ENCODE measurements at regions not wholly inside any gene's neighbourhood (a gene's known extent, or its start where the extent isn't known, plus 50 kb on each side); places are given as distances from the start of the nearest gene placed in this dataset.

- TF ChIP-seq POLR2A (IDR thresholded peaks at IDR 0.05; ENCODE audit: low read depth, low read length) (no peak), POLR2AphosphoS5 (IDR thresholded peaks at IDR 0.05; ENCODE audit: low read depth, low read length) (no peak)
- no peak for FAIRE-seq
- DNase-seq (ENCODE audit: insufficient read length): no peak
Measured at GRCh38 chr15:46768287-46768686, 949.0 kb upstream of the SEMA6D start.

- DNase-seq (ENCODE audit: insufficient read length) (no peak), FAIRE-seq (no peak)
- TF ChIP-seq POLR2AphosphoS5 (IDR thresholded peaks at IDR 0.05; ENCODE audit: low read depth, low read length) (no peak), POLR2A (IDR thresholded peaks at IDR 0.05; ENCODE audit: low read depth, low read length) (no peak), TAF1 (IDR thresholded peaks at IDR 0.05; ENCODE audit: borderline replicate concordance, low read depth, low read length) (no peak)
Measured at GRCh38 chr15:46773016-46773415, 944.3 kb upstream of the SEMA6D start.

GRCh38 chr15:46778876-46779275, 938.4 kb upstream of the SEMA6D start:
- TF ChIP-seq POLR2A (IDR thresholded peaks at IDR 0.05; ENCODE audit: low read depth, low read length): no peak
- no peak for TF ChIP-seq TAF1 (IDR thresholded peaks at IDR 0.05; ENCODE audit: borderline replicate concordance, low read depth, low read length)
- TF ChIP-seq POLR2AphosphoS5 (IDR thresholded peaks at IDR 0.05; ENCODE audit: low read depth, low read length): no peak
- DNase-seq (ENCODE audit: insufficient read length): no peak
- FAIRE-seq: no peak

GRCh38 chr15:46786590-46787285, 930.6 kb upstream of the SEMA6D start:
- FAIRE-seq: no peak
- DNase-seq (ENCODE audit: insufficient read length): no peak
- TF ChIP-seq POLR2A (IDR thresholded peaks at IDR 0.05; ENCODE audit: low read depth, low read length): no peak
- no peak for TF ChIP-seq POLR2AphosphoS5 (IDR thresholded peaks at IDR 0.05; ENCODE audit: low read depth, low read length)
- TF ChIP-seq TAF1 (IDR thresholded peaks at IDR 0.05; ENCODE audit: borderline replicate concordance, low read depth, low read length): no peak

- FAIRE-seq: no peak
- DNase-seq (ENCODE audit: insufficient read length): no peak
- no peak for TF ChIP-seq TAF1 (IDR thresholded peaks at IDR 0.05; ENCODE audit: borderline replicate concordance, low read depth, low read length)
- TF ChIP-seq POLR2AphosphoS5 (IDR thresholded peaks at IDR 0.05; ENCODE audit: low read depth, low read length): no peak
- TF ChIP-seq POLR2A (IDR thresholded peaks at IDR 0.05; ENCODE audit: low read depth, low read length): no peak
Measured at GRCh38 chr15:46795685-46796084, 921.6 kb upstream of the SEMA6D start.

GRCh38 chr15:46808834-46809233, 908.5 kb upstream of the SEMA6D start:
- FAIRE-seq: no peak
- TF ChIP-seq TAF1 (IDR thresholded peaks at IDR 0.05; ENCODE audit: borderline replicate concordance, low read depth, low read length) (no peak), POLR2AphosphoS5 (IDR thresholded peaks at IDR 0.05; ENCODE audit: low read depth, low read length) (no peak), POLR2A (IDR thresholded peaks at IDR 0.05; ENCODE audit: low read depth, low read length) (no peak)
- no peak for DNase-seq (ENCODE audit: insufficient read length)

- no peak for FAIRE-seq
Measured at GRCh38 chr15:46815240-46815639, 902.1 kb upstream of the SEMA6D start.

GRCh38 chr15:46815765-46816164, 901.5 kb upstream of the SEMA6D start:
- DNase-seq (ENCODE audit: insufficient read length): no peak
- FAIRE-seq: no peak
- TF ChIP-seq POLR2AphosphoS5 (IDR thresholded peaks at IDR 0.05; ENCODE audit: low read depth, low read length) (no peak), TAF1 (IDR thresholded peaks at IDR 0.05; ENCODE audit: borderline replicate concordance, low read depth, low read length) (no peak), POLR2A (IDR thresholded peaks at IDR 0.05; ENCODE audit: low read depth, low read length) (no peak)

More at GRCh38 chr15:46815240-46815639, 902.1 kb upstream of the SEMA6D start:
- TF ChIP-seq POLR2A (IDR thresholded peaks at IDR 0.05; ENCODE audit: low read depth, low read length) (no peak), POLR2AphosphoS5 (IDR thresholded peaks at IDR 0.05; ENCODE audit: low read depth, low read length) (no peak), TAF1 (IDR thresholded peaks at IDR 0.05; ENCODE audit: borderline replicate concordance, low read depth, low read length) (no peak)
- no peak for DNase-seq (ENCODE audit: insufficient read length)

- no peak for DNase-seq (ENCODE audit: insufficient read length)
- TF ChIP-seq POLR2A (IDR thresholded peaks at IDR 0.05; ENCODE audit: low read depth, low read length) (no peak), TAF1 (IDR thresholded peaks at IDR 0.05; ENCODE audit: borderline replicate concordance, low read depth, low read length) (no peak), POLR2AphosphoS5 (IDR thresholded peaks at IDR 0.05; ENCODE audit: low read depth, low read length) (no peak)
- no peak for FAIRE-seq
Measured at GRCh38 chr15:46848704-46849103, 868.6 kb upstream of the SEMA6D start.

- DNase-seq (ENCODE audit: insufficient read length): no peak
- no peak for FAIRE-seq
- no peak for TF ChIP-seq POLR2A (IDR thresholded peaks at IDR 0.05; ENCODE audit: low read depth, low read length)
- TF ChIP-seq POLR2AphosphoS5 (IDR thresholded peaks at IDR 0.05; ENCODE audit: low read depth, low read length): no peak
- TF ChIP-seq TAF1 (IDR thresholded peaks at IDR 0.05; ENCODE audit: borderline replicate concordance, low read depth, low read length): no peak
Measured at GRCh38 chr15:46853600-46853999, 863.7 kb upstream of the SEMA6D start.

- FAIRE-seq: no peak
Measured at GRCh38 chr15:46854564-46854963, 862.7 kb upstream of the SEMA6D start.

GRCh38 chr15:46855388-46855787, 861.9 kb upstream of the SEMA6D start:
- TF ChIP-seq POLR2AphosphoS5 (IDR thresholded peaks at IDR 0.05; ENCODE audit: low read depth, low read length) (no peak), TAF1 (IDR thresholded peaks at IDR 0.05; ENCODE audit: borderline replicate concordance, low read depth, low read length) (no peak), POLR2A (IDR thresholded peaks at IDR 0.05; ENCODE audit: low read depth, low read length) (no peak)
- FAIRE-seq (no peak), DNase-seq (ENCODE audit: insufficient read length) (no peak)

More at GRCh38 chr15:46854564-46854963, 862.7 kb upstream of the SEMA6D start:
- TF ChIP-seq POLR2A (IDR thresholded peaks at IDR 0.05; ENCODE audit: low read depth, low read length) (no peak), POLR2AphosphoS5 (IDR thresholded peaks at IDR 0.05; ENCODE audit: low read depth, low read length) (no peak)
- no peak for DNase-seq (ENCODE audit: insufficient read length)

Data from GM12892 (cell line).